EH (cell line): ENCODE measurements at regions not wholly inside any gene's neighbourhood (a gene's known extent, or its start where the extent isn't known, plus 50 kb on each side); places are given as distances from the start of the nearest gene placed in this dataset.

Experiments used
- DNase-seq: peaks from one replicate; pipeline ENCODE4 v3.0.0-alpha.2; 2015; ENCODE audit warnings: low read depth

DNA sequence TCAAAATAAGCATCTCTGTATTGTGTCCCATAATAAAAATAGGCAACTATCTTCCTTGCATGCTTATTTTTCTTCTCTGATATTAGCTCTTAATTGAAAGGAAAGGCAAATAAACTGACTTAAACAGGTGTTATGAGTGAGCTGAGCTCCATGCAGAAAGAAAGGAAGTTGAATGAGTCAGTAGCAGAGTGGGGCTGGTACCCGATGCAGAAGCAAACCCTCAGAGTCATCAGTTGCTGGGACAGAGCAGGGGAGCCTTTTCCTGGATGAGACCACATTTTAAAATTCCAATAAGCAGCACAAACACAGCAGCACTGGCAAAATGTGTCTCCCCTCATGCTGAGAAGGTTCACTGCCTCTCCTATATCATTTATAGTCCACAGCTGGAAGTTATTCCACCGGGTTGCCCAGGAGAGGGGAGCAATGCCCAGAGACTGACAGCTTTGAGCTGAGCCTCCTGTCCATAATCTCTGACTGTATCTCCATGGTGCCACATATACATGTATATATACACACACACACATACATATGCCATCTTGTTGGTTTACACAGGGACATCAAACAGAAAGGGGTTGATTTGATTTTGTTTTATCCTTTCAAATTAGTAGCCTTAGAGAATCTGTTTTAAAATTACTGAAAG is 274.3 kb upstream of the PPARGC1A start:
- DNase-seq: no peak

DNA sequence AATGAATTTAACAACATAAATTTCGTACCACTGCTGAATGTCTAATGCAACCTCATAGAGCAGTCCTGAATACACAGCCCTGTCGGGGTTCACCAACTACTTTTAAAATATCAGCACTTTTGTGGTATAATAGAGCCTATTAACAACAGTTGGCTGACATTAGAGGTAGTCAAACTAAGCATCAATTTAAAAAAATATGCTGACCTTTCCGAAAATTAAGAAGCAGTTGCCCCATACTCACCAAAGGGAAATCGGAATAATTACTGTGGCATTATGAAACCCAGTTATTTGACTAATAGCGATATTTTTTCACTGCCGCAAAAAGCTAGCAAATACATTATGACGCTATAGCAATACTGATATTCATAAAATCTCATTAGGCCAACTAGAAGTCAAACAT is 273.5 kb upstream of the PPARGC1A start:
- DNase-seq: no peak

DNA sequence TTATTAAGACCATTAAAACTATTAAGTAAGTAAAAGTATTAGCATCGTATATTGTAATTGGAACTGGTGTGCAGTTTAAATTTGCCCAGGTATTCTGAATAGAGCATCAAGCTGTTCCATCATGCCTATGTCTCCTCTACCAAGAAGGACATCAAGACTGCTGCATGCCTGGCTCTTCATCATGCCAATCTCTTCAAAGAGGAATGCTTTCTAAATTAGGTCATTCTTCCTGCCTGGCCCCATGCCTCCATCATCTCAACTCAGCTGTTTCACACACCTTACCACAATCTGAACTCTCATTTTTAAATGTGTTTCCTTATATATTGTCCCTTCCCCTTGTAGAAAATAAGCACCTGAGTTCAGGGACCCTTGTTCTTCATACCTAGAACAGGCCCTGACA is 270.5 kb upstream of the PPARGC1A start:
- DNase-seq: no peak

DNA sequence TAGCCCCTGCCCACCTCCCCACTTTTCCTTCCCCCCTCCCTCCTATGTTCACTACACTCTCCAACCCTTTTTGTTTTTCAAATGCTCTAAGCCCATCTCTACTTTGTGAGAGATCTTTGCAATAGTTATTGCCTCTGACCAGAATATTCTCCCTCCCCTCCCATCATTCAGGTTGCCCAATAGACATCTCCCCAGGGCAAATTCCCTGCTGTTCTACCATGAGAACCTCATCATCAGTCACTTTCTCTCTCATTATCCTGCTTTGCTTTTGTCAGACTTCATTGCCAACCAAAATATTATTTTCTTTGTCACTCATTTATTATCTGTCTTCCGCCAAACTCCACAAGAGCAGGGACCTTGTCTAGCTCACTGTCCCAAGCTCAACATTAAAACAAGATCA is 268.2 kb upstream of the PPARGC1A start:
- no peak for DNase-seq

DNA sequence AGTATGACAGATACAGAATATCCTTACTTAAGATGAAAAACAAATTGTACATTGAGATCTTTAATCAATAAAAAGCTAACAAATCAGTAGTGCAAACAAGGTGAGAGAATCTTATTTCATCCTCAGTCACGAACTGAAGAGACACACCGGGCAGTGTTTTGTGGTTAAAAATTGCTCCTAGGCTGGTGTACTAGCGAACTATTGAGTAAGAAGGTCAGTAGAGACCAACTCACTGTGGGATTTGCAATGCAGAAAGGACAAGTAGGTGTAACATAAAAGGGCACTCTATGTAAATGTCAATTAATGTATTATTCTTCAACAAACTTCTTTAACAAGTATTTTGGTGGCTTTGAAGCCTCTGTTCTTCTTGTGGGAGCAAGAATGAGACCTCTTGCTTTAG is 260.2 kb upstream of the PPARGC1A start:
- no peak for DNase-seq

DNA sequence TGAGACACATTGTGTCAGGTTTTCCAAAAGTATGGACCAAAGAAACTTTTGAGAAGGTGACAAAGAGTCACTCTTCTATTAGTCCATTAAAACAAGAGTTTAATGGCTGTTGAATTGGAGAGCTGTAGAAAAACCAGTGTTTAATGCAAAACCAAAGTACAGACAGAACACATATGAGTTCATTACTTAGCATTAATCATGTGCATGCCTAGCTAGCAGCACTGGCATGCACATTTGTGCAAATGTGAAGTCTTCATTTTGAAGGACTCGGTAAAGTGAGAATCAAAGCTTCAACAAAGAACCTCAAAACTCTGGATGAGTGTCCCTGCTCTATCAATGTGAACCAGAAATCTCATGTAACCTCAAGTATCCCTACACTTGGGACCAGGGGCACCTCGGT is 256.3 kb upstream of the PPARGC1A start:
- DNase-seq: no peak

DNA sequence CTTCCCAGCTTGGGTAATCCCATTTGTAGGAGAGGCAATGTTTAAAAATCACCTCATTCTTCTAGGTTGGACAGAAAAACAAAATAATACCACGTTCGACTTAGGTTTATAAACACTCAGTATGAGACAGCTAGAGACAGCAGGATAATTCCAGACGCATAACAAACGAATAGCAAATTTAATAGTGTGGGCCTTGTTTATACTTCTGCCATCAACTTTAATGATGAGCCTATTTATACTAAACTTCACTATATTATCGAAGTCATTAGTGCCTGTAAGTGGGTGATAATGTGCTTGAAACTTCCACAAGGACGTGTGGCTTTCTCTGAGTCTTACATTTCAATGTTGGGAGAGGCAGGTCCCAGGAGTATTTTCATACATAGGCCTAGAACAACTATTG is 255.7 kb upstream of the PPARGC1A start:
- no peak for DNase-seq

DNA sequence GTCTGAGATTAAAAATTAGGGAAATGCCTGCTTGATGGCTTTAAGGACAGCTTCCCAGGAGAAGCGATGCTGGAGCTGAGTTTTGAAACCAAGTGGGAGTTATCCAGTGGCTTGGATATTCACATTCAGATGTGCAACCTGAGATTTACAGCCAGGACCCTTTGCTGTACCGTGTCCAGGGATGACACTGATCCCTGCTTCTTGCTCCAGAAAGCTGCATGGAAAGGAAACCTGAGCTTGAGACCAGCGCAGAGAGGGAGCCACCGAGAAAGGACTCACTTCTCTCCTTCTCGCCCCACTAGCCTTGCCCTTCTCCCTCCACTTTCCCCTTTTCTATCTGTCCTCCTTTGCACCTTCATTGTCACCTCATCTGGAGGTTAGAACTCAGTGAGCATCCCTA is 254.5 kb upstream of the PPARGC1A start:
- DNase-seq: no peak

DNA sequence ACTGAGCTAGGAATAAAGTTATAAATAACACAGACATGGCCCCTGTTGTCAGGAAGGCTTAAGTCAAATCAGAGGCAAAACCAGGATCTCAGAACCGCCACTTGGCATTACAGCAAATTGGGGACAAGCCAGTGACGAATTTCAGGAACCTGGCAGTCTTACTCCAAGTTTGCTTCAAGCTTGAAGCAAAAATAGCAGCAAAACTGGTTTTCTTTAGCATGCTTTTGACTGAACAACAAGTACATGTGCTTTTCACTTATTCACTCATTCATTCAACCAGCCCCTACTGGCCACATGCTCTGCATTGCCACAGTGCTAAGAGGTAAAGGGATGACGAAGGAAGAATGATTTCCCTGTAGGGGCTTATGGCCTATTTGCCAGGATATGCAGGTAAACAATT is 253.9 kb upstream of the PPARGC1A start:
- no peak for DNase-seq

DNA sequence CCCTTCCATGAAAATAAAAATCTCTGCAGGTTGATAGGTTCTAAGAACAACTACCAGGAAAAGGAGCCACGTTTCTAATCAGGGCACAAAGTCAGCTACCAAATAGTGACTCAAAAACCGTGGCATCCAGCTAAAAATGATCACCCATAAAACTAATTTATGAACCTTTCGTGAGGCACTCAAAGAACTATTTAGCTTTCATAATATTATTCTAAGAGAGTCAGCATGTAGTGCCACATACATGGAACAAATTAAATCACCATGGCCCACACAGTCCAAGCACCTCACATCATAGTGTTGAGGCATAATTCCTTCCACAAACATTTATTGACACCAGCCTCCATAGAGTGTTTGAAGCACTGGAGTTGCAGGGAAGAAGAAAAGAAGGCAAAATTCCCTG is 252.0 kb upstream of the PPARGC1A start:
- peak; percentile 35 for DNase-seq

DNA sequence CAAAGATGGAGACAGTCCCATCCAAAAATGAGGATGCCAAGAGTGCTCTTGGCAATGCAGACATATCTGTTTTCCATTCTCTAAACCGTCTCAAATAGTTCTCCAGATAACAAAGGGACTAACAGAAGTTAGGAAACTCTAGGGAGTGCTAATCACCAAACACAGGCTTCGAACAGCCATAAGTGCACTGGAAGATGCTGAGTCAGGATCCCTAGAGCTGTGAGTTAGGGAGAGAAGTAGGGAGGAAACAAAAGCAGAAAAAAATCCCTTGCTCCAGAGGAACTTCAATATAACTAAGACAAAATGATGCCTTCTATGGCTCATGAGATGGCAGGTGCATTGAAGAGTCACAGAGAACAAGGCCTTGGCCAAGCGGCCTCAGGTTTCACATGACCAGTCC is 251.0 kb upstream of the PPARGC1A start:
- DNase-seq: no peak

DNA sequence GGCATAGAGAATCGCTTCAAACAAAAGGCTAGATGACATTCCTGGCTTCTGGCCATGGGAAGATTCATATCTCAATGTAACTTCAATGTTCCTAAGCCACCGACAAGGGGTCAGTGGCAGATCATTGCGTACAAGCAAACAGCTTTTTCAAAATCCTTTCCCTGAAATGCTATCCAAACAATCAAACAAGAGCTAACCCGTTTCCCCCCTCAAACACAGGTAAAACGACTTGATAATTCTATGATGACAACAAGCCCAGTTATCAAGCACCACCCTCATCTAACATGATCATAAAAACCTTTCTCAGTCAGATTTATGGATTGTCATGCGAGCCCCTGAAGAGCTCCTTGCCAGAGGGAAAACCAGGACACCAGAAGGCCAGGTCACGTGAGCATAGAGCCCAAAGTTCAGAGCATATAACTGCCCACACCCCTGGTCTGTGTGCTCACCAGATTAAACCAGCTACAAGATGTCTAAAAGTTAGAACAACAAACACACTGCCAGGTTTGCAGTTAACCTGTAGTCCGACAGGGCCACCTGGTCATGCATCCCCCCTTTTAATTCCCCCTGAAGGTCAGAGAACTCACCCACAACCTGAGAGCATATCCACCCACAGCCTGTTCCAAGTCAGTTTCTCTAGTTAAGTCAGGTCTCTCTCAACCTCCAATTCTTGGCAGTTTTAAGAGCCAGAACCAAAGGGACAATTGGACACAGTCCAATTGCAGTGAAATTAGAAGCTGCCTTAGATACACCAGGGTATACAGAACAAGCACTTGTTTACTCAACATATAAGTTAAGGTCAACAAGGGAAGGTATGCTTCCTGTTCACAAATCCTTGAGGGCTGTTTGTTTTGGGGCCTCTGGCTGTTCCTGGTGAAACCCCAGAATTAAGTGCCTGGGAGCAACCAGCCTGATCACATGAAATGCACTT is 248.1 kb upstream of the PPARGC1A start:
- DNase-seq: no peak

DNA sequence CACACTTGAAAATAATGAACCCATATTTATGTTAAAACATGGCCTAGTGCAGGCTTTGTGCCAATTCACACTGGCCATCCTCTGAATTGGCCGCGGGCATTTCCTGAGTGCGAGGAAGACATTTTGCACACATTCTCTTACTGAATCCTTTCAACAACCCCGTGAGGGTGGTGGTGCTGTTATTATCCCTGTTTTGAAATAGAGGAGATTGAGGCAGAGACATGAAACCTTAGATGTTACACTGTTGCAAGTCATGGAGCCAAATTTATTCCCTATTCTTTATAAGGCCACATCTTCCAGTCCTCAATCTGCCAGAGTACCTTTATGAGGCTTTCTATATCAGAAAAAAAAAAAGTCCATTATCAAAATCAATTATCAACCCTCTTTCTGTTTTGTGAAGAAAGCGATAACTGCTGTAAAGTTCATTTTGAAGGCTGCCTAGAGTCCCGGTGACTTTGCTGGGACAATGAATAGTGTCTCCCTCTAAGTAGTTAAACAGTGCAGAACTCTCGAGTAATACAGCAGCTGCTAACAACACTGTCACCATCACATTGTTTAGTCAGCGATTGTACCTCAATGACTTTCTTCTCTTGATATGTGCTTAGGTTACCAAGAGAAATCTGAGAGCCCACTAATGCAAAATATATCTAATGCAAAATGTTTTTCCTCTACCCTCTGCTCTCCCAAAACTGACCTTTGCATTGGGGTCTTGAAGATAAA is 242.3 kb upstream of the PPARGC1A start:
- no peak for DNase-seq

DNA sequence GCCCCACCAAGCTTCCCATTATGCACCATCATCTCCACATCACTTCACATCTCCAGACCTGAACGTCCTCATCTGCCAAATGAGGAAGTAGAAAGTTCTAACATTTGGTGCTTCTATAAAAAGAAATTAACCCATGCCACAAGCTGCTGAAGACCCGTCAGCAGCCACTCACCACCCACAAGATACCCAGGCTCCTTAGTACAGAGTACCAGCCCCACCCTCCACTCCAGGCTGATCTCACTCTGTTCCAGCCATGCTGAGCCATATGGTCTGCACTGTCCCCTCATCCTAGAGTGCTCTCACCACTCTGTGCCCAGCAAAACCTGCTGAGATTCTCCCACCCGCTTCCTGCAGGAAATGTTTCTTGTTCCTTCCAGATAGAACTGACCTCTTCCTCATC is 240.8 kb upstream of the PPARGC1A start:
- DNase-seq: no peak

DNA sequence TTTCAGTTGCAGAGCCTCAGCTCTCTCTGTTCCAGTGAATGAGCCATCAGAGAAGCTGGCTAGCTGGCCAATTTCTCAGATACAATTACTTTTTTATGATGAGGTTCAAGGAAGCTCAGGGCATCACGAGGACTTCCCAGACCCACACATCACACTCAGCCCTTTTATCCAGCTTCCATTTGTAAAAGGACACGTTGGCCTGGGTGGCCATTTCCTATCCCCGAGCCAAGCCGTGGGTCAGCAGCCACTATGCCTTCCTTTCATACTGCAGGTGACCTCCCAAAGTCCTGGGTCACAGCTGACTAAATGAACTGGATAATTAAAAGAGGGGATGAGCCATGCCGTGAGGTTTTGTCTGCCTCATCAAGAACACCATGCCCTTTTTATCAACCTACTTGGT is 236.9 kb upstream of the PPARGC1A start:
- DNase-seq: no peak

DNA sequence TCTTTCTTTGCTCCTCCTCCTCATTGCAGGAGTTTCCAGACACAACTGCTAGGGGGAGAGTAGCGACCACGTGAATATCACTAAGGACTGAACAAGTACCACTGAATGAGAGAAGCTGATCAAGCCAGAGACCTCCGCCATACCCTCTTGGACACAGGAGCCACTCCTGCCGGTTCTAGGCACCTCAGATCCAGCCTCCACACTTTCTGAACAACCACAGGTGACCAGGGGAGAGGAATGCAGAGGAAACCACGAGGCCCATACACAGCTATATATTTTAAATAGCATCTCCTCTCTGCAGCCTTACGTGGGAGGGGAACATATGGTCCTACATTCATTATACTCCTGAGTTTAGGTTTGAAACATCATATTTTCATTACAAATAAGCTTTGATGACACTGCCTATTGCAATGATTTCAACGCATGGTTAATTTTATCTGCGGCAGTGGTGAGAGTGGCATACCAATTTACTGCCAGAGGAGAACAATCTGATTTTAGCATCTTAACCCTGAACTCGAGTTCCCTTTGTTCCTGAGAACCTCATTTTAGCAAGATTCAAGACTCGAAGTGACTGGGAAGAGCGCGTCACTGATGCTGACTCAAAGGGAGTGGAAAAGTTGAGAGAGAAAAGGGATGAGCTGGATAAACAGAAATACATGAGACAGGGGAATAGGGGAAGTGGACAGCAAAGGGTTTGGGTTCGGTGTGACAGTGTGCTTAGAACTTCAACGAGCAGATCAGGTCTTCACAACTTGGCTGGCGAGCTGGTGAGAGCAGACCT is 231.7 kb upstream of the PPARGC1A start:
- DNase-seq: no peak

DNA sequence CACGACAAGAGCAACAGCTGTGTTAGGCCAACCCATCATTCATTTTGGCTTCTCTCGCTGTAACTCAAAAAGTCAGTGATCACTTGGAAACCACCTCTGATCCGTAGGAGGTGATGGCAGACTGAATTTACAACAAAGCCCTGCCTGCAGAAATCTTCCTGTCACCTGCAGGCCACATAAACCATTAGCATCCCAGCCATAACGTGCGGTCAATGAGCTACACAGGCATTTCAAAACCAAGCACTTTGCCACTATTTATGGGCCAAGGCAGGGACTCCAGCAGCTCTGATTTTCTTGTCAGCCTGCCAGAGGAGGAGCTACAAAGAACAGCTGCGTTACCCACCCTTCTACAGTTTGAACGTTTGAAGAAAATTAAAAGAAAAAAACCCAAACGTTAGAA is 228.1 kb upstream of the PPARGC1A start:
- DNase-seq: no peak

DNA sequence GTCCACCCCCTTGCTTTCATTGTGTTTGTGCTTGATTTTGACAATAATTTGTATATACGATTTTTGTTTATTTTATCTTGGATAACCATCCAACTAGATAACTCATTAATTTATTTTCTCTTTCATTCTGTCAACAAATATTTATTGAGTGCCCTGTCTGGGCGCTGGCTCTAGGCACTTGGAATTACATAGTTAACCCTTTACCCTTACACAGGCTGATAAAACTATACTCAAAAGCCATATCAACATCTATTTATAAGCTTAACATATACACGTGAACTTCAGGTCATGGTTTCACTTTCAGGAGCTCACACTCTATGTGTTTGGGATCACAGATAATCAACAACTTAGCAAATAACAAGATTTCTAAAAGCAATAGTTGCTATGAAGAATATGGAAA is 226.3 kb upstream of the PPARGC1A start:
- no peak for DNase-seq

DNA sequence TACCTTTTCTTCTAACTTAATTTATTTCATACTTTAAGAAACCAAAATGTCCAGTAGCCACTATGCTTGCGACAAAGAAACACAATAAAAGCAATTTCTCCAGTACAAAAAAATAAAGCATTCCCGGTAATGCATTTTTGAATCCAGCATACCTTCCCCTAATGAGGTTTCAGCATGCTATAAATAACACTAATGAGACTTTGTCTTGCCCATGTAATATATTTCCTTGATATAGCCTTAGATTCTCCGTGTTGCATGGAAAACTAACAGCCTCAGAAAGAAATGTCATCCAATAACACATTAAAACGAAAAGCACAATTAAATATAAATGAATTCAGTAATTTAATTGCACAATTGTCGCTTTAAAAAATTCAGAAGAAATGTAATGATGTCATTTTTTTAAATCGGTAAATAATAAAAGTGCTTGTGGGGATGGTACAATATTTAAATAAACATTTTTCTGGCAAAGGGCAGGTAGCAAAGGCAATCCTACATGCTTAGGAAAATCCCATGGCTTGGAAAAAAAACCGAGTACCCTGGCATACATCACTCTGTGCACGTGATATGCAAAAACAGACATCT is 225.2 kb upstream of the PPARGC1A start:
- no peak for DNase-seq

DNA sequence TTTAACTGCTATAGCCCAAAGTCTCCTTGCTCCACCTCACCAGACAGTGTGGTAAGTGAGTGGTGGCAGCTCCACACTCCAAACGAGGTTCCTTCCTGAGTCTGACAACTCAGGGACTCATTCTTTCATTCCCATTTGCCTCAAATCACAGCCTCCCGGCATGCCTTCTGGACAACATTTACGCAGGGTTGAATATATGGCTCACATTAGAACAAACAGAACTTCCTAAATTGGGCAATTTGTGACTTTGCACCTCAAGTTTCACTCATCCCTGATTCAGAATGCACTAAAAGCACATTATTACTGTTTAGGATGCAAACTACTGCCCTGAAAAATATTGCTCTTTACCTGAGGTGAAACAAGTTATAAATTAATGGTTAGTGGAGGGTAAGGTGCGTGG is 224.6 kb upstream of the PPARGC1A start:
- no peak for DNase-seq

DNA sequence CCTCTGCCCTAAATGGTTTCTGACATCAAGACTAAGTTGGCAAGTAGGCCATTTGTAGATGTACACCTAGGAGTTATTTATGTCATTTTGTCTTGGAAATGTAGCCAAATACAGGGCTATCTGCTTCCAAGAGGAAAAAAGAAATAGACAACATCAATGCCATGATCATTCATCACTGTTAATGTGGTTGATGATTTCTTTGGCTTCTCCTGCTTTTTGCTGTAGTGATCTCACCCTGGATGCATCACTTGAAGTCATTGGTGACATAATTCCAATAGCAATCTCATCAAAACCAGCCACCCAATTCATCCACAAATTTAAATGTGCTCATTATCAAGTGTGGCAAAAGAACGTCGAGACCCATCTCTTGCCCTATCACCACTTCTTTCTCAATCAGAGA is 222.6 kb upstream of the PPARGC1A start:
- no peak for DNase-seq

DNA sequence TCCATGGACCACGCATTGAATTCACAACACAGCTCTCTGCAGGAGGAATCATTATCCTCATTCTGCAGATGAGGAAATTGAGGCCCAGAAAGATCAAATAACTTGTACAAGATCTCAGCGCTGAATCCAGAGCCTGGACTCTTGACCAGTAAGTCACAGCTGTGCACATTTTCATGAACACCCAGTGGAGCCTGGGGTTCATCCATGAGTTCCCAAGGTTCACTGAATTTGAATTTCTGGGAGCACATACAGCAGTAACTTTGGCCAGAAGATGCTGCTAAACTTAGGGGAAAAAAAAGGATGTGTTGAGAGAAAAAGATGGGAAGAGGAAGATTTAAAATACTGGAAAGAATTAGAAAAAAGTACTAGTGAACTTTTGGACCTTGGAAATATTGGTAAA is 218.7 kb upstream of the PPARGC1A start:
- DNase-seq: no peak
